Vagina (tissue), 2 donors: ENCODE measurements at regions not wholly inside any gene's neighbourhood (a gene's known extent, or its start where the extent isn't known, plus 50 kb on each side); places are given as distances from the start of the nearest gene placed in this dataset.
"Not testable (repeated sequence)": the region's sequence is repeated elsewhere in the genome, so short reads cannot be mapped to it uniquely, and the experiment has no call there.

Experiments used
- DNase-seq, 2 donors: peaks; one replicate each; pipeline ENCODE4 v3.0.0-alpha.2; 2017; ENCODE audit errors: extremely low spot score in 2 of 2
- H3K27ac ChIP-seq: fragments of 200-600 bp; sonication (generic); one replicate; pipeline ENCODE4 v1.5.1; 2019
- H3K27me3 ChIP-seq: fragments of 200-600 bp; sonication (generic); one replicate; pipeline ENCODE4 v1.5.1; 2019
- H3K36me3 ChIP-seq, 2 donors: fragments of 200-600 bp; sonication (generic); one replicate each; pipeline ENCODE4 v1.5.1; 2017 to 2019
- H3K4me1 ChIP-seq: fragments of 200-600 bp; sonication (generic); one replicate; pipeline ENCODE4 v1.5.1; 2019
- H3K4me3 ChIP-seq, 2 donors: fragments of 200-600 bp; sonication (generic); 1 replicate in 1 of 2; 2 replicates in 1 of 2; pipeline ENCODE4 v1.5.1; 2016 to 2019
- H3K9me3 ChIP-seq: fragments of 200-600 bp; sonication (generic); one replicate; pipeline ENCODE4 v1.5.1; 2019
- CTCF ChIP-seq, 3 experiments: fragments of 450-650 bp in 2 of 3; fragments of 200-600 bp in 1 of 3; sonication (generic) in 1 of 3; IDR thresholded peaks; one replicate each; pipeline ENCODE4 v1.5.1; 2017 to 2019; ENCODE audit warnings: antibody characterized with exemption in 3 of 3, mild to moderate bottlenecking in 2 of 3, moderate library complexity in 2 of 3
- POLR2A ChIP-seq, 2 donors: fragments of 450-650 bp; IDR thresholded peaks; one replicate each; pipeline ENCODE4 v1.6.1; 2017; ENCODE audit warnings: antibody characterized with exemption in 2 of 2, mild to moderate bottlenecking in 2 of 2, moderate library complexity in 2 of 2
- POLR2AphosphoS5 ChIP-seq, 2 donors: sonication (generic); formaldehyde crosslinking; IDR thresholded peaks; one replicate each; pipeline ENCODE4 v1.9.0; 2017; ENCODE audit warnings: antibody characterized with exemption in 2 of 2, mild to moderate bottlenecking in 2 of 2, low read depth in 1 of 2; ENCODE audit not compliant: insufficient read depth in 1 of 2
- intact Hi-C: fragments of 100-400 bp; cut with DNase I; formaldehyde crosslinking; loops from one replicate; pipeline ENCODE4 v1.15.1; 2023

GRCh38 chr11:70899616-70900015, 352.8 kb downstream of the SHANK2 start:
- TF ChIP-seq POLR2A (IDR thresholded peaks at IDR 0.05) = no peak
- no peak for TF ChIP-seq CTCF (IDR thresholded peaks at IDR 0.05)
- no peak for TF ChIP-seq POLR2AphosphoS5 (IDR thresholded peaks at IDR 0.05; ENCODE audit: insufficient read depth in 1 of 2, low read depth in 1 of 2)
- DNase-seq = no peak

GRCh38 chr11:70900540-70900939, 351.8 kb downstream of the SHANK2 start:
- Histone ChIP-seq H3K27ac (no peak overlapping the region), H3K4me1 (no peaks in the 10 kb centered on the region), H3K4me3 (no peak overlapping the region), H3K27me3 (no peaks in the 10 kb centered on the region), H3K9me3 (no peaks in the 10 kb centered on the region), H3K36me3 (no peaks in the 10 kb centered on the region)
- TF ChIP-seq POLR2AphosphoS5 (IDR thresholded peaks at IDR 0.05; ENCODE audit: insufficient read depth in 1 of 2, low read depth in 1 of 2) (no peak), POLR2A (IDR thresholded peaks at IDR 0.05) (no peak), CTCF (IDR thresholded peaks at IDR 0.05) (no peak)
- intact Hi-C loops = no loop called here
- no peak for DNase-seq

More at GRCh38 chr11:70899616-70900015, 352.8 kb downstream of the SHANK2 start:
- no peak overlapping the region for H3K4me3 ChIP-seq
- no peaks in the 10 kb centered on the region for H3K27me3 ChIP-seq
- H3K36me3 ChIP-seq = no peaks in the 10 kb centered on the region
- no peaks in the 10 kb centered on the region for H3K4me1 ChIP-seq
- no peaks in the 10 kb centered on the region for H3K9me3 ChIP-seq
- no peak overlapping the region for H3K27ac ChIP-seq
- intact Hi-C loops = no loop called here

- no peak for TF ChIP-seq POLR2A (IDR thresholded peaks at IDR 0.05)
- no peak for TF ChIP-seq CTCF (IDR thresholded peaks at IDR 0.05)
- TF ChIP-seq POLR2AphosphoS5 (IDR thresholded peaks at IDR 0.05; ENCODE audit: insufficient read depth in 1 of 2, low read depth in 1 of 2) = no peak
- Histone ChIP-seq H3K4me3 (no peak overlapping the region), H3K36me3 (no peaks in the 10 kb centered on the region), H3K27me3 (no peaks in the 10 kb centered on the region), H3K9me3 (no peaks in the 10 kb centered on the region), H3K27ac (no peak overlapping the region), H3K4me1 (no peaks in the 10 kb centered on the region)
- no peak for DNase-seq
- intact Hi-C loops = no loop called here
Observed at GRCh38 chr11:70901951-70902521, 350.3 kb downstream of the SHANK2 start.

- H3K9me3 ChIP-seq, H3K4me1 ChIP-seq, H3K27me3 ChIP-seq, intact Hi-C loops, H3K4me3 ChIP-seq, DNase-seq, H3K27ac ChIP-seq, H3K36me3 ChIP-seq: not testable (repeated sequence)
Observed at GRCh38 chr11:70903229-70903628, 349.1 kb downstream of the SHANK2 start.

- DNase-seq = no peak
- no peak overlapping the region for H3K27ac ChIP-seq
- H3K36me3 ChIP-seq = no peaks in the 10 kb centered on the region
- no peaks in the 10 kb centered on the region for H3K4me1 ChIP-seq
- H3K9me3 ChIP-seq = no peaks in the 10 kb centered on the region
- intact Hi-C loops = no loop called here
- no peaks in the 10 kb centered on the region for H3K27me3 ChIP-seq
- no peak overlapping the region for H3K4me3 ChIP-seq
- TF ChIP-seq CTCF (IDR thresholded peaks at IDR 0.05) (no peak), POLR2AphosphoS5 (IDR thresholded peaks at IDR 0.05; ENCODE audit: insufficient read depth in 1 of 2, low read depth in 1 of 2) (no peak), POLR2A (IDR thresholded peaks at IDR 0.05) (no peak)
Observed at GRCh38 chr11:70906101-70906500, 346.3 kb downstream of the SHANK2 start.
